ENCODE measurements at regions not wholly inside any gene's neighbourhood (a gene's known extent, or its start where the extent isn't known, plus 50 kb on each side); places are given as distances from the start of the nearest gene placed in this dataset.

DNA sequence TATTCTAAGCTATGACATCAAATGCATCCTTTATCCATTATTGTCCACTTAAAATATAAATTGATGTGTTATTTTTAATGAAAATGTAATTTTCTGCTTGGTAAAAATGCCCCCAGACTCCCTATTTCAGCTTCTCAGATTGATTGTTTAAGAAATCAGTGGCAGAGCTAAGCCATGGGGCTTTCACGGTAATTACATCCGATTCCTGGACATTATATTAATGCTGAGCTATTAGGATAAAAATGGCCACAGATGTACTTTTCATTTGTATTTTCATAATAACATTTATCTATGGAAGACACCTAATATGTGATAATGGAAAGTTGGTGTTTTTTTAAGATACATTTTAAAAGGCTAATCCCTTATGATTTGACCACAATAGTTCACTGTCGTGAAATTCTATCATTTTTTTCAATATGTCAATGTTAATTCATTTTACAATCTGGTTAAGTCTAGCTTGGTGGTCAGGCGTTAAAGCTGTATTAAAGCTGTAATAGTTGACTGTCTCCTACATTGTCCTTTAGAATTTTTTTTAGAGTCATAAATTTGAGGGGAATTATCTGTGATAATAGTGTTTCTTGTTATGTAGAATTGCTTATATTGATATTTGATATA is 229.0 kb upstream of the UBE2E3 start:
- Histone ChIP-seq H3K36me3 (ENCODE audit: control insufficient read depth, insufficient read depth, low read length) (no peaks in the 10 kb centered on the region), H3K4me3 (ENCODE audit: low read depth, low read length) (no peak overlapping the region), H3K27me3 (ENCODE audit: control insufficient read depth, insufficient read depth, low read length) (no peaks in the 10 kb centered on the region)
- TF ChIP-seq, protein P1, sequence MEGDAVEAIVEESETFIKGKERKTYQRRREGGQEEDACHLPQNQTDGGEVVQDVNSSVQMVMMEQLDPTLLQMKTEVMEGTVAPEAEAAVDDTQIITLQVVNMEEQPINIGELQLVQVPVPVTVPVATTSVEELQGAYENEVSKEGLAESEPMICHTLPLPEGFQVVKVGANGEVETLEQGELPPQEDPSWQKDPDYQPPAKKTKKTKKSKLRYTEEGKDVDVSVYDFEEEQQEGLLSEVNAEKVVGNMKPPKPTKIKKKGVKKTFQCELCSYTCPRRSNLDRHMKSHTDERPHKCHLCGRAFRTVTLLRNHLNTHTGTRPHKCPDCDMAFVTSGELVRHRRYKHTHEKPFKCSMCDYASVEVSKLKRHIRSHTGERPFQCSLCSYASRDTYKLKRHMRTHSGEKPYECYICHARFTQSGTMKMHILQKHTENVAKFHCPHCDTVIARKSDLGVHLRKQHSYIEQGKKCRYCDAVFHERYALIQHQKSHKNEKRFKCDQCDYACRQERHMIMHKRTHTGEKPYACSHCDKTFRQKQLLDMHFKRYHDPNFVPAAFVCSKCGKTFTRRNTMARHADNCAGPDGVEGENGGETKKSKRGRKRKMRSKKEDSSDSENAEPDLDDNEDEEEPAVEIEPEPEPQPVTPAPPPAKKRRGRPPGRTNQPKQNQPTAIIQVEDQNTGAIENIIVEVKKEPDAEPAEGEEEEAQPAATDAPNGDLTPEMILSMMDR (IDR thresholded peaks at IDR 0.05; ENCODE audit: insufficient read depth, low read length, poor library complexity, severe bottlenecking), result no peak
- no peak for DNase-seq (ENCODE audit: low read depth)

DNA sequence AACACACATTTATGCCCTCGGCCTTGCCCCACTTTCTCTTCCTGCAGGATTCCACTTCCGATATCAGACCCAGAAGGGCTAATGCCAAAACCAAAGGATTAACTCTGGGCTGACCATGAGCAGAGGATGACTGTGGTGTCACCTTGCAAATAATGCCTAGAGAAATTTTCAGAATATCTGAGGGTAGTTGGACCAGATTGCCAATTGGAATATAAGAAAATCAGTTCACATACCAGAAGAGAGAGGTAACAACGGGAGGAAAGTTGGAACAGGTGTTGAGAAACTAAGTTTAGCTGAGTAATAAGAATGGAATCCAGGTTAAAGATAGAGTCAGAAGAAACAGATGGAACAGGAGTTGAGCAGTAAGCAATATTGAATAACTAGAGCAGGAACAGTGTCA is 232.7 kb upstream of the UBE2E3 start:
- no peaks in the 10 kb centered on the region for H3K36me3 ChIP-seq (ENCODE audit: control insufficient read depth, insufficient read depth, low read length)
- H3K4me3 ChIP-seq (ENCODE audit: low read depth, low read length), result no peak overlapping the region
- TF ChIP-seq, protein P1 (IDR thresholded peaks at IDR 0.05; ENCODE audit: insufficient read depth, low read length, poor library complexity, severe bottlenecking), result no peak
- peak; percentile 52 for DNase-seq (ENCODE audit: low read depth)
- H3K27me3 ChIP-seq (ENCODE audit: control insufficient read depth, insufficient read depth, low read length), result no peaks in the 10 kb centered on the region

DNA sequence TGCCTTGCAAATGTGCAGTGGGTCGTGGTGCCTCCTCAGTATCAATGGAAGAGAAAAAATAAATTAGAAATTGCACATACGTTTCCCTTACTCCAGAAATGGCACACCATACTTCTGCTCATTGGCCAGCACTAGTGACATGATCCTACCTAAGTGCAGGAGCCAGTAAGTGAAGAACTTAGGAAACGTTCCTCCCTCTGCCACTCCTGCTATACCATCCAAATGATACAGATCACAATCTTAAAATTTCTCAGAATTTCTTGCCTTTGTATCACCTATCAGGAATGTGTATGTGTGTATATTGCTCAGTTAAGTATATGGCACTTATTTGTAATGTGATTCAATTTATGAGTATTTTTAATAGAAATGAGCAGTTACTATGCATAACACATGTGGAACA is 237.0 kb upstream of the UBE2E3 start:
- DNase-seq (ENCODE audit: low read depth), result no peak
- no peak overlapping the region for H3K4me3 ChIP-seq (ENCODE audit: low read depth, low read length)

GRCh38 chr2:180742801-180743200 is 237.6 kb upstream of the UBE2E3 start:
- H3K27me3 ChIP-seq (ENCODE audit: control insufficient read depth, insufficient read depth, low read length), result no peaks in the 10 kb centered on the region
- DNase-seq (ENCODE audit: low read depth), result no peak
- H3K4me3 ChIP-seq (ENCODE audit: low read depth, low read length), result no peak overlapping the region
- TF ChIP-seq, protein P1 (IDR thresholded peaks at IDR 0.05; ENCODE audit: insufficient read depth, low read length, poor library complexity, severe bottlenecking), result no peak
- H3K36me3 ChIP-seq (ENCODE audit: control insufficient read depth, insufficient read depth, low read length), result no peaks in the 10 kb centered on the region

More for the DNA sequence above, 237.0 kb upstream of the UBE2E3 start:
- TF ChIP-seq, protein P1 (IDR thresholded peaks at IDR 0.05; ENCODE audit: insufficient read depth, low read length, poor library complexity, severe bottlenecking), result no peak
- Histone ChIP-seq H3K27me3 (ENCODE audit: control insufficient read depth, insufficient read depth, low read length) (no peaks in the 10 kb centered on the region), H3K36me3 (ENCODE audit: control insufficient read depth, insufficient read depth, low read length) (no peaks in the 10 kb centered on the region)

- TF ChIP-seq, protein P1 (IDR thresholded peaks at IDR 0.05; ENCODE audit: insufficient read depth, low read length, poor library complexity, severe bottlenecking), result no peak
- Histone ChIP-seq H3K36me3 (ENCODE audit: control insufficient read depth, insufficient read depth, low read length) (no peaks in the 10 kb centered on the region), H3K27me3 (ENCODE audit: control insufficient read depth, insufficient read depth, low read length) (no peaks in the 10 kb centered on the region), H3K4me3 (ENCODE audit: low read depth, low read length) (no peak overlapping the region)
- no peak for DNase-seq (ENCODE audit: low read depth)
These were observed 241.3 kb upstream of the UBE2E3 start for GRCh38 chr2:180739070-180739469.

- Histone ChIP-seq H3K4me3 (ENCODE audit: low read depth, low read length) (no peak overlapping the region), H3K27me3 (ENCODE audit: control insufficient read depth, insufficient read depth, low read length) (no peaks in the 10 kb centered on the region), H3K36me3 (ENCODE audit: control insufficient read depth, insufficient read depth, low read length) (no peaks in the 10 kb centered on the region)
- DNase-seq (ENCODE audit: low read depth), result no peak
- TF ChIP-seq, protein P1 (IDR thresholded peaks at IDR 0.05; ENCODE audit: insufficient read depth, low read length, poor library complexity, severe bottlenecking), result no peak
These were observed 244.6 kb upstream of the UBE2E3 start for GRCh38 chr2:180735799-180736198.

Measured in kidney epithelial cell (primary cell).